Stomach (tissue), 8 donors: ENCODE measurements at regions not wholly inside any gene's neighbourhood (a gene's known extent, or its start where the extent isn't known, plus 50 kb on each side); places are given as distances from the start of the nearest gene placed in this dataset.
"Not testable (repeated sequence)": the region's sequence is repeated elsewhere in the genome, so short reads cannot be mapped to it uniquely, and the experiment has no call there.

ENCODE experiments used
- DNase-seq, 2 donors: peaks; one replicate each; pipeline versions ENCODE4 v3.0.0 to v3.0.0-alpha.2; 2013 to 2019
- H3K27ac ChIP-seq, 5 donors: fragments of 200-600 bp in 4 of 5; sonication (generic) in 4 of 5; one replicate each; pipeline ENCODE4 v1.5.1; 2013 to 2019; ENCODE audit warnings: mild to moderate bottlenecking in 1 of 5, moderate library complexity in 1 of 5
- H3K27me3 ChIP-seq, 3 donors: fragments of 200-600 bp; sonication (generic); one replicate each; pipeline ENCODE4 v1.5.1; 2017 to 2019; ENCODE audit warnings: mixed run types in 1 of 3
- H3K36me3 ChIP-seq, 4 donors: fragments of 200-600 bp; sonication (generic); 1 replicate in 3 of 4; 2 replicates in 1 of 4; pipeline ENCODE4 v1.5.1; 2016 to 2019
- H3K4me1 ChIP-seq, 4 donors: fragments of 200-600 bp; sonication (generic); one replicate each; pipeline ENCODE4 v1.5.1; 2016 to 2019
- H3K4me3 ChIP-seq, 4 donors: fragments of 200-600 bp; sonication (generic) in 3 of 4; one replicate each; pipeline ENCODE4 v1.5.1; 2016 to 2019; ENCODE audit warnings: mild to moderate bottlenecking in 1 of 4
- H3K9me3 ChIP-seq, 4 donors: fragments of 200-600 bp; sonication (generic); one replicate each; pipeline ENCODE4 v1.5.1; 2016 to 2019
- CTCF ChIP-seq, 7 experiments: fragments of 450-650 bp in 4 of 7; fragments of 200-600 bp in 3 of 7; sonication (generic) in 3 of 7; IDR thresholded peaks; one replicate each; pipeline ENCODE4 v1.5.1; 2016 to 2019; ENCODE audit warnings: antibody characterized with exemption in 7 of 7, control low read depth in 2 of 7, mild to moderate bottlenecking in 1 of 7
- EP300 ChIP-seq: sonication (generic); formaldehyde crosslinking; IDR thresholded peaks from one replicate; pipeline ENCODE4 v1.6.1; 2017; ENCODE audit warnings: antibody characterized with exemption
- POLR2A ChIP-seq, 4 donors: fragments of 450-650 bp; IDR thresholded peaks; one replicate each; pipeline ENCODE4 v1.6.1; 2016; ENCODE audit warnings: antibody characterized with exemption in 4 of 4, control low read depth in 2 of 4, mild to moderate bottlenecking in 1 of 4, moderate library complexity in 1 of 4
- POLR2AphosphoS5 ChIP-seq, 3 donors: sonication (generic); formaldehyde crosslinking; IDR thresholded peaks; one replicate each; pipeline ENCODE4 v1.6.1; 2016; ENCODE audit warnings: antibody characterized with exemption in 3 of 3
- WGBS, 5 donors: extraction: QIAGEN DNeasy Blood & Tissue Kit in 3 of 5; methylation state at CpG; one replicate each; pipeline versions ENCODE4 v1.1.5 to v1.1.7; 2013 to 2018; 5-methylcytosine and 5-hydroxymethylcytosine counted together
- intact Hi-C: fragments of 100-400 bp; cut with DNase I; formaldehyde crosslinking; loops from one replicate; pipeline ENCODE4 v1.15.1; 2023; ENCODE audit warnings: low total_unique reads
- donor health status: healthy with polysubstance abuse.
- donor health status: Bipolar disorder and iron deficiency.
- donor health status: healthy.

- H3K36me3 ChIP-seq, DNase-seq, H3K27ac ChIP-seq, H3K4me1 ChIP-seq, intact Hi-C loops, H3K27me3 ChIP-seq, H3K4me3 ChIP-seq: not testable (repeated sequence)
- H3K9me3 ChIP-seq, result peaks cover 7 to 48% (median 33%) of the 10 kb centered on the region in 4 donors
- 92 to 94% (median 94%) methylated on average over 8 to 19 of the region's 24 CpGs; no CpG with 5 or more reads in 2 of the 5 donors for WGBS, 5 donors
Observed at GRCh38 chr7:56814390-56814789, 317.8 kb downstream of the ZNF479 start.

GRCh38 chr7:56813975-56814374 lies 318.3 kb downstream of the ZNF479 start:
- intact Hi-C loops, DNase-seq, H3K27ac ChIP-seq, H3K4me1 ChIP-seq, H3K36me3 ChIP-seq, H3K27me3 ChIP-seq, H3K4me3 ChIP-seq: not testable (repeated sequence)
- peaks cover 7 to 53% (median 36%) of the 10 kb centered on the region in 4 donors for H3K9me3 ChIP-seq
- WGBS, 5 donors, result 90 to 100% (median 93%) methylated on average over 3 to 12 of the region's 19 CpGs; no CpG with 5 or more reads in 1 of the 5 donors

GRCh38 chr7:56811516-56812070 lies 320.6 kb downstream of the ZNF479 start:
- H3K9me3 ChIP-seq, result peaks cover 7 to 53% (median 35%) of the 10 kb centered on the region in 4 donors
- H3K27ac ChIP-seq, H3K27me3 ChIP-seq, H3K36me3 ChIP-seq, intact Hi-C loops, DNase-seq, H3K4me1 ChIP-seq, H3K4me3 ChIP-seq: not testable (repeated sequence)
- WGBS, 5 donors, result 79 to 93% (median 89%) methylated on average over 18 to 20 of the region's 20 CpGs

GRCh38 chr7:56811081-56811480 lies 321.2 kb downstream of the ZNF479 start:
- TF ChIP-seq EP300 (no peak), POLR2AphosphoS5 (IDR thresholded peaks at IDR 0.05) (no peak), CTCF (IDR thresholded peaks at IDR 0.05) (no peak), POLR2A (IDR thresholded peaks at IDR 0.05) (no peak)
- Histone ChIP-seq H3K27me3 (no peaks in the 10 kb centered on the region), H3K36me3 (no peaks in the 10 kb centered on the region), H3K4me3 (no peak overlapping the region), H3K9me3 (peaks cover 7 to 56% (median 36%) of the 10 kb centered on the region in 4 donors), H3K27ac (no peak overlapping the region), H3K4me1 (no peaks in the 10 kb centered on the region)
- intact Hi-C loops, result no loop called here
- DNase-seq, result no peak
- WGBS, 5 donors, result 89 to 93% (median 92%) methylated on average over 14 of the region's 14 CpGs

- Histone ChIP-seq H3K4me3 (no peak overlapping the region), H3K27me3 (no peaks in the 10 kb centered on the region), H3K4me1 (no peaks in the 10 kb centered on the region), H3K36me3 (no peaks in the 10 kb centered on the region), H3K27ac (no peak overlapping the region), H3K9me3 (peaks cover 7 to 53% (median 36%) of the 10 kb centered on the region in 4 donors)
- WGBS, 5 donors, result 88 to 96% (median 91%) methylated on average over 12 to 15 of the region's 15 CpGs
- no peak for TF ChIP-seq CTCF (IDR thresholded peaks at IDR 0.05)
- TF ChIP-seq EP300, result no peak
- no peak for TF ChIP-seq POLR2A (IDR thresholded peaks at IDR 0.05)
- TF ChIP-seq POLR2AphosphoS5 (IDR thresholded peaks at IDR 0.05), result no peak
- no peak for DNase-seq
- intact Hi-C loops, result no loop called here
Observed at GRCh38 chr7:56810466-56810865, 321.8 kb downstream of the ZNF479 start.

- H3K9me3 ChIP-seq, result peaks cover 7 to 50% (median 37%) of the 10 kb centered on the region in 4 donors
- intact Hi-C loops, H3K36me3 ChIP-seq, H3K27ac ChIP-seq, H3K27me3 ChIP-seq, H3K4me1 ChIP-seq, H3K4me3 ChIP-seq, DNase-seq: not testable (repeated sequence)
- 85 to 94% (median 89%) methylated on average over 9 to 19 of the region's 19 CpGs for WGBS, 5 donors
Observed at GRCh38 chr7:56809734-56810133, 322.5 kb downstream of the ZNF479 start.

- intact Hi-C loops, H3K27ac ChIP-seq, DNase-seq, H3K4me1 ChIP-seq, H3K27me3 ChIP-seq, H3K36me3 ChIP-seq, H3K4me3 ChIP-seq: not testable (repeated sequence)
- 86 to 97% (median 89%) methylated on average over 7 to 13 of the region's 13 CpGs for WGBS, 5 donors
- peaks cover 0 to 44% (median 27%) of the 10 kb centered on the region in 4 donors for H3K9me3 ChIP-seq
Observed at GRCh38 chr7:56804755-56805064, 327.5 kb downstream of the ZNF479 start.

- DNase-seq, H3K27me3 ChIP-seq, H3K36me3 ChIP-seq, H3K4me3 ChIP-seq, intact Hi-C loops, H3K4me1 ChIP-seq, H3K27ac ChIP-seq: not testable (repeated sequence)
- 87 to 91% (median 90%) methylated on average over 23 to 28 of the region's 30 CpGs for WGBS, 5 donors
- H3K9me3 ChIP-seq, result peaks cover 0 to 38% (median 21%) of the 10 kb centered on the region in 4 donors
Observed at GRCh38 chr7:56803965-56804754, 328.1 kb downstream of the ZNF479 start.

- intact Hi-C loops, H3K4me1 ChIP-seq, H3K4me3 ChIP-seq, DNase-seq, H3K27me3 ChIP-seq, H3K36me3 ChIP-seq, H3K27ac ChIP-seq: not testable (repeated sequence)
- H3K9me3 ChIP-seq, result peaks cover 0 to 37% (median 19%) of the 10 kb centered on the region in 4 donors
- WGBS, 5 donors, result 74 to 84% (median 82%) methylated on average over 6 to 8 of the region's 8 CpGs
Observed at GRCh38 chr7:56803336-56803735, 328.9 kb downstream of the ZNF479 start.
